Trophoblast cell (in vitro differentiated cells and primary cell): ENCODE measurements at regions not wholly inside any gene's neighbourhood (a gene's known extent, or its start where the extent isn't known, plus 50 kb on each side); places are given as distances from the start of the nearest gene placed in this dataset.
"Not testable (repeated sequence)": the region's sequence is repeated elsewhere in the genome, so short reads cannot be mapped to it uniquely, and the experiment has no call there.

Experiments
- DNase-seq, 2 donors: peaks; one replicate each; pipeline ENCODE4 v3.0.0-alpha.2; 2016
- H2AFZ ChIP-seq: 2 replicates; pipeline ENCODE4 v1.6.1; 2013; ENCODE audit warnings: low read length, moderate library complexity, mild to moderate bottlenecking; ENCODE audit not compliant: insufficient read depth, poor library complexity
- H2AK5ac ChIP-seq: 2 replicates; pipeline ENCODE4 v1.6.1; 2013; ENCODE audit warnings: mild to moderate bottlenecking, low read length
- H2BK120ac ChIP-seq: 2 replicates; pipeline ENCODE4 v1.6.1; 2013; ENCODE audit warnings: low read length, mild to moderate bottlenecking, moderate library complexity; ENCODE audit not compliant: insufficient read depth, poor library complexity
- H2BK12ac ChIP-seq: 2 replicates; pipeline ENCODE4 v1.6.1; 2013; ENCODE audit warnings: mild to moderate bottlenecking, low read length, moderate library complexity
- H2BK5ac ChIP-seq: 2 replicates; pipeline ENCODE4 v1.6.1; 2013; ENCODE audit warnings: low read length, low read depth, moderate library complexity, mild to moderate bottlenecking; ENCODE audit not compliant: poor library complexity
- H3K14ac ChIP-seq: 2 replicates; pipeline ENCODE4 v1.6.1; 2013; ENCODE audit warnings: mild to moderate bottlenecking, low read length
- H3K18ac ChIP-seq: 2 replicates; pipeline ENCODE4 v1.6.1; 2013; ENCODE audit warnings: mild to moderate bottlenecking, low read length
- H3K23ac ChIP-seq: 2 replicates; pipeline ENCODE4 v1.6.1; 2013; ENCODE audit warnings: low read length
- H3K27ac ChIP-seq: 2 replicates; pipeline ENCODE4 v1.5.1; 2013; ENCODE audit warnings: low read depth, mild to moderate bottlenecking, inconsistent platforms, low read length, moderate library complexity
- H3K27me3 ChIP-seq: 2 replicates; pipeline ENCODE4 v1.6.1; 2013; ENCODE audit warnings: inconsistent platforms, mild to moderate bottlenecking, low read length, moderate library complexity; ENCODE audit not compliant: insufficient read depth
- H3K36me3 ChIP-seq, 2 experiments: 1 replicate in 1 of 2; 2 replicates in 1 of 2; pipeline ENCODE4 v1.6.1; 2013; ENCODE audit warnings: low read length in 2 of 2, mild to moderate bottlenecking in 2 of 2, moderate library complexity in 1 of 2; ENCODE audit not compliant: insufficient read depth in 2 of 2, control insufficient read depth in 1 of 2
- H3K4ac ChIP-seq: 2 replicates; pipeline ENCODE4 v1.6.1; 2013; ENCODE audit warnings: low read depth, mild to moderate bottlenecking, low read length, moderate library complexity
- H3K4me1 ChIP-seq, 2 experiments: 1 replicate in 1 of 2; 2 replicates in 1 of 2; pipeline ENCODE4 v1.6.1; 2013; ENCODE audit warnings: low read length in 2 of 2, mild to moderate bottlenecking in 2 of 2, moderate library complexity in 1 of 2; ENCODE audit not compliant: insufficient read depth in 2 of 2, control insufficient read depth in 1 of 2
- H3K4me2 ChIP-seq: 2 replicates; pipeline ENCODE4 v1.6.1; 2013; ENCODE audit warnings: inconsistent platforms, mild to moderate bottlenecking, low read length, moderate library complexity
- H3K4me3 ChIP-seq: 2 replicates; pipeline ENCODE4 v1.5.1; 2013; ENCODE audit warnings: mild to moderate bottlenecking, low read depth, low read length, inconsistent platforms
- H3K79me1 ChIP-seq: one replicate; pipeline ENCODE4 v1.6.1; 2013; ENCODE audit warnings: low read length
- H3K79me2 ChIP-seq: 2 replicates; pipeline ENCODE4 v1.6.1; 2013; ENCODE audit warnings: low read length, mild to moderate bottlenecking; ENCODE audit not compliant: control insufficient read depth, insufficient read depth, poor library complexity
- H3K9ac ChIP-seq: 2 replicates; pipeline ENCODE4 v1.6.1; 2013; ENCODE audit warnings: mild to moderate bottlenecking, low read length
- H3K9me3 ChIP-seq: 2 replicates; pipeline ENCODE4 v1.6.1; 2013; ENCODE audit warnings: low read depth, mild to moderate bottlenecking, control low read depth, inconsistent platforms, low read length; ENCODE audit not compliant: insufficient read depth
- H4K12ac ChIP-seq: 2 replicates; pipeline ENCODE4 v1.6.1; 2013; ENCODE audit warnings: low read depth, mild to moderate bottlenecking, low read length, moderate library complexity
- H4K8ac ChIP-seq: 2 replicates; pipeline ENCODE4 v1.6.1; 2013; ENCODE audit warnings: low read depth, mild to moderate bottlenecking, low read length, moderate library complexity
- H4K91ac ChIP-seq: one replicate; pipeline ENCODE4 v1.6.1; 2013; ENCODE audit warnings: low read depth, mild to moderate bottlenecking, low read length, moderate library complexity
- WGBS: extraction: QIAGEN DNeasy Blood & Tissue Kit; methylation state at CpG from one replicate; pipeline ENCODE4 v1.1.7; 2013; ENCODE audit warnings: missing lambda C conversion rate; ENCODE audit not compliant: insufficient read length, insufficient coverage; ENCODE audit errors: extremely low coverage; 5-methylcytosine and 5-hydroxymethylcytosine counted together

DNA sequence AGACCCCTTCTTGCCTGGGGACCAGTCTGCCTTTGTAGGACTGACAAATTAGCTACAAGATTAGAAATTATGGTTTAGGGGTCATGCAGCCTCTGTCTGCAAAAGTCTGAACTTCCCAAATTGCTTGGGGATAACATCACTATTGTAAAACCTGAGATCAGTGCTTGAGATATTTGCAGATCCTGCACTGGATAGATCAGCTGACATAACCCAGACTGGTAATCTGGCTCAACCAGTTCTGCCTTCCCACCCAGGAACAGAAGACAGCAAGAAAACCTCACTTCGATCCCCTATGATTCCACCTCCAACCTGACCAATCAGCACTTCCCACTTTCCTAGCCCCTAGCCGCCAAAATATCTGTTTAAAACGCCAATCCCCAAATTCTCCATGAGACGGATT lies 202.8 kb upstream of the DIAPH2 start:
- H4K8ac ChIP-seq: no peak overlapping the region
- no peak overlapping the region for H4K12ac ChIP-seq
- H3K9ac ChIP-seq: no peak overlapping the region
- no peak overlapping the region for H2BK5ac ChIP-seq
- no peak overlapping the region for H2BK120ac ChIP-seq
- H3K27me3 ChIP-seq: no peaks in the 10 kb centered on the region
- H3K4me3 ChIP-seq: no peak overlapping the region
- H3K9me3 ChIP-seq: no peaks in the 10 kb centered on the region
- no CpG with 5 or more reads among the region's 4 CpGs for WGBS
- no peak overlapping the region for H3K23ac ChIP-seq
- no peak overlapping the region for H3K4me2 ChIP-seq
- no peak overlapping the region for H4K91ac ChIP-seq
- no peaks in the 10 kb centered on the region for H3K36me3 ChIP-seq
- H2AFZ ChIP-seq: no peak overlapping the region
- H3K4me1 ChIP-seq: no peaks in the 10 kb centered on the region
- no peak overlapping the region for H2AK5ac ChIP-seq
- H2BK12ac ChIP-seq: peak overlapping the region; percentile 17
- no peak overlapping the region for H3K4ac ChIP-seq
- peak; percentile 2 to 65 for DNase-seq
- no peak overlapping the region for H3K27ac ChIP-seq
- peaks cover 3% of the 10 kb centered on the region for H3K79me1 ChIP-seq
- H3K14ac ChIP-seq: no peak overlapping the region
- no peaks in the 10 kb centered on the region for H3K79me2 ChIP-seq
- no peak overlapping the region for H3K18ac ChIP-seq

DNA sequence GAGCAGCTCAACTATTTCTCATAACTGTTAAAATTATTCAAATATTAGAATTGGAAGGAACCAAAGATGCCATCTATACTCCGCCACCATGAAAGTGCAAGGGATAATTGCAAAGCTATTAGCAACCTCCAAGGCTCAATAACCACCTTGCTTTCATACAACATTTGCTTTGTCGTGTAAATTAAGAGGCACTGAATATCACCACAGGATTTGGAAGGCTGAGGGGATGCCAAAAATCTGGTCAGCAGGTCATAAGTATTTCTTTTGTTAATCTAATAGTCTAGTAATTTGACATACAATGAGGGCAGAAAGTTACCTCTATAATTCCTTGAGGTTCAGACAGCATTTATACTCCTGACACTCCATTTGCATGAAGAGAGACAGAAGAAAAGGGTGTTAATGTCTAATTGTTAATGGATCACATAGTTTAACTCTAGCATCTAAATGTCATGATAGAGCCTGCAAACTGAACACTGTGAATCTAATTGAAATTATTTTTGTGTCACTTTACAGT lies 200.9 kb upstream of the DIAPH2 start:
- no peak for DNase-seq
- H2AFZ ChIP-seq: no peak overlapping the region
- H2BK5ac ChIP-seq: no peak overlapping the region
- no CpG with 5 or more reads among the region's 2 CpGs for WGBS
- H3K79me2 ChIP-seq: no peaks in the 10 kb centered on the region
- no peak overlapping the region for H2AK5ac ChIP-seq
- H2BK12ac ChIP-seq: no peak overlapping the region
- H3K9ac ChIP-seq: no peak overlapping the region
- H3K4me3 ChIP-seq: no peak overlapping the region
- no peaks in the 10 kb centered on the region for H3K4me1 ChIP-seq
- no peak overlapping the region for H3K23ac ChIP-seq
- H4K8ac ChIP-seq: no peak overlapping the region
- no peak overlapping the region for H3K4ac ChIP-seq
- no peak overlapping the region for H2BK120ac ChIP-seq
- no peak overlapping the region for H4K91ac ChIP-seq
- H3K79me1 ChIP-seq: peaks cover 3% of the 10 kb centered on the region
- no peak overlapping the region for H3K14ac ChIP-seq
- H3K27ac ChIP-seq: no peak overlapping the region
- H4K12ac ChIP-seq: no peak overlapping the region
- H3K4me2 ChIP-seq: no peak overlapping the region
- H3K36me3 ChIP-seq: no peaks in the 10 kb centered on the region
- H3K27me3 ChIP-seq: no peaks in the 10 kb centered on the region
- H3K9me3 ChIP-seq: no peaks in the 10 kb centered on the region
- H3K18ac ChIP-seq: no peak overlapping the region

DNA sequence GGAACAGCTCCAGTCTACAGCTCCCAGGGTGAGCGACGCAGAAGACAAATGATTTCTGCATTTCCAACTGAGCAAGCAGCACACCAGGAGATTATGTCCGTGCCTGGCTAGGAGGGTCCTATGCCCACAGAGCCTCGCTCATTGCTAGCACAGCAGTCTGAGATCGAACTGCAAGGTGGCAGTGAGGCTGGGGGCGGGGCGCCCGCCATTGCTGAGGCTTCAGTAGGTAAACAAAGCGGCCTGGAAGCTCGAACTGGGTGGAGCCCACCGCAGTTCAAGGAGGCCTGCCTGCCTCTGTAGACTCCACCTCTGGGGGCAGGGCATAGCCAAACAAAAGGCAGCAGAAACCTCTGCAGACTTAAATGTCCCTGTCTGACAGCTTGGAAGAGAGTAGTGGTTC lies 198.0 kb upstream of the DIAPH2 start:
- H2AK5ac ChIP-seq, H2BK12ac ChIP-seq, H3K4me1 ChIP-seq, H3K79me2 ChIP-seq, H4K91ac ChIP-seq, H4K12ac ChIP-seq, H2AFZ ChIP-seq, H3K4me2 ChIP-seq, H3K9me3 ChIP-seq, H3K4me3 ChIP-seq, H2BK120ac ChIP-seq, H3K4ac ChIP-seq, DNase-seq, H3K14ac ChIP-seq, H4K8ac ChIP-seq, H3K79me1 ChIP-seq, H3K27ac ChIP-seq, H3K23ac ChIP-seq, H3K27me3 ChIP-seq, H3K36me3 ChIP-seq, H3K9ac ChIP-seq, H2BK5ac ChIP-seq, H3K18ac ChIP-seq: not testable (repeated sequence)
- WGBS: no CpG with 5 or more reads among the region's 11 CpGs

DNA sequence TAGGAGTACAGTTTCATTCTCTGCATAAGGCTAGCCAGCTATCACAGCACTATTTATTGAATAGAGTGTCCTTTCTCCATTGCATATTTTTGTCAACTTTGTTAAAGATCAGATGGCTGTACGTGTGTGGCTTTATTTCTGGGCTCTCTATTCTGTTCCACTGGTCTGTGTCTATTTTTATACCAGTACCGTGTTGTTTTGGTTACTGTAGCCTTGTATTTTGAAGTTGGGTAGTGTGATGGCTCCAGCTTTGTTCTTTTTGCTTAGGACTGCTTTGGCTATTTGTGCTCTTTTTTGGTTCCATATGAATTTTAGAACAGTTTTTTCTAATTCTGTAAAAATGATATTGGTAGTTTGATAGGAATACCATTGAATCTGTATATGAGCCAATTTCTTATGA lies 182.1 kb upstream of the DIAPH2 start:
- no peak overlapping the region for H3K18ac ChIP-seq
- no peak overlapping the region for H2BK120ac ChIP-seq
- H3K9me3 ChIP-seq: no peaks in the 10 kb centered on the region
- H2BK5ac ChIP-seq: no peak overlapping the region
- no peak overlapping the region for H4K8ac ChIP-seq
- H2BK12ac ChIP-seq: no peak overlapping the region
- no peak overlapping the region for H2AFZ ChIP-seq
- no peaks in the 10 kb centered on the region for H3K79me1 ChIP-seq
- H3K4me1 ChIP-seq: no peaks in the 10 kb centered on the region
- H4K91ac ChIP-seq: no peak overlapping the region
- H3K4me2 ChIP-seq: no peak overlapping the region
- H2AK5ac ChIP-seq: no peak overlapping the region
- H3K23ac ChIP-seq: no peak overlapping the region
- no peaks in the 10 kb centered on the region for H3K79me2 ChIP-seq
- no peaks in the 10 kb centered on the region for H3K36me3 ChIP-seq
- H3K14ac ChIP-seq: no peak overlapping the region
- no peak overlapping the region for H3K27ac ChIP-seq
- H3K4me3 ChIP-seq: no peak overlapping the region
- no CpG with 5 or more reads among the region's 2 CpGs for WGBS
- no peak overlapping the region for H3K4ac ChIP-seq
- no peak overlapping the region for H4K12ac ChIP-seq
- DNase-seq: no peak
- no peaks in the 10 kb centered on the region for H3K27me3 ChIP-seq
- H3K9ac ChIP-seq: no peak overlapping the region
